GM13976 (cell line): ENCODE measurements at regions not wholly inside any gene's neighbourhood (a gene's known extent, or its start where the extent isn't known, plus 50 kb on each side); places are given as distances from the start of the nearest gene placed in this dataset.
"Not testable (repeated sequence)": the region's sequence is repeated elsewhere in the genome, so short reads cannot be mapped to it uniquely, and the experiment has no call there.

Experiments used
- DNase-seq: peaks from one replicate; pipeline ENCODE4 v3.0.0; 2012; ENCODE audit warnings: low spot score
- in situ Hi-C: fragments of 300-500 bp; cut with MboI; formaldehyde crosslinking; loops from one replicate; pipeline ENCODE4 v1.12.0; 2022; ENCODE audit warnings: low sequenced_read_pairs, mixed read lengths, inconsistent platforms; ENCODE audit not compliant: unreplicated experiment
- TF ChIP-seq, protein P1 (sequence below): IDR thresholded peaks from 2 replicates; pipeline ENCODE4 v1.5.1; 2012; ENCODE audit warnings: borderline replicate concordance, mild to moderate bottlenecking; ENCODE audit not compliant: insufficient read depth; ENCODE audit errors: extremely low read depth, missing control alignments, control extremely low read depth

DNA sequence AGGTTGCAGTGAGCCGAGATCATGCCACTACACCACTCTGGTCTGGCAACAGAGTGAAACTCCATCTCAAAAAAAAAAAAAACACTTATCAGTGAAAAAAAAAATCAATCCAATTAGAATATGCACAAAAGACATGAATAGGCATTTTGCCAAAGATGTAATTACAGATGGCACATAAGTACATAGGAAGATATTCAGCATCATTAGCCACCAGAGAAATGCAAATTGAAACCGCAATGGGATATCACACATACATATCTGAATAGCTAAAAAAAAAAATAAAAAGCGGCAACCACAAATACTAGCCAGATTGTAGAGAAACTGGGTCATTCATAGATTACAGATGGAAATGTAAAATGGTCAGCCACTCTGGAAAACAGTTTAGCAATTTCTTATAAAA, 1310.8 kb downstream of the XPNPEP1 start:
- DNase-seq: no peak
- TF ChIP-seq, protein P1, sequence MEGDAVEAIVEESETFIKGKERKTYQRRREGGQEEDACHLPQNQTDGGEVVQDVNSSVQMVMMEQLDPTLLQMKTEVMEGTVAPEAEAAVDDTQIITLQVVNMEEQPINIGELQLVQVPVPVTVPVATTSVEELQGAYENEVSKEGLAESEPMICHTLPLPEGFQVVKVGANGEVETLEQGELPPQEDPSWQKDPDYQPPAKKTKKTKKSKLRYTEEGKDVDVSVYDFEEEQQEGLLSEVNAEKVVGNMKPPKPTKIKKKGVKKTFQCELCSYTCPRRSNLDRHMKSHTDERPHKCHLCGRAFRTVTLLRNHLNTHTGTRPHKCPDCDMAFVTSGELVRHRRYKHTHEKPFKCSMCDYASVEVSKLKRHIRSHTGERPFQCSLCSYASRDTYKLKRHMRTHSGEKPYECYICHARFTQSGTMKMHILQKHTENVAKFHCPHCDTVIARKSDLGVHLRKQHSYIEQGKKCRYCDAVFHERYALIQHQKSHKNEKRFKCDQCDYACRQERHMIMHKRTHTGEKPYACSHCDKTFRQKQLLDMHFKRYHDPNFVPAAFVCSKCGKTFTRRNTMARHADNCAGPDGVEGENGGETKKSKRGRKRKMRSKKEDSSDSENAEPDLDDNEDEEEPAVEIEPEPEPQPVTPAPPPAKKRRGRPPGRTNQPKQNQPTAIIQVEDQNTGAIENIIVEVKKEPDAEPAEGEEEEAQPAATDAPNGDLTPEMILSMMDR: no peak
- in situ Hi-C loops: no loop called here

DNA sequence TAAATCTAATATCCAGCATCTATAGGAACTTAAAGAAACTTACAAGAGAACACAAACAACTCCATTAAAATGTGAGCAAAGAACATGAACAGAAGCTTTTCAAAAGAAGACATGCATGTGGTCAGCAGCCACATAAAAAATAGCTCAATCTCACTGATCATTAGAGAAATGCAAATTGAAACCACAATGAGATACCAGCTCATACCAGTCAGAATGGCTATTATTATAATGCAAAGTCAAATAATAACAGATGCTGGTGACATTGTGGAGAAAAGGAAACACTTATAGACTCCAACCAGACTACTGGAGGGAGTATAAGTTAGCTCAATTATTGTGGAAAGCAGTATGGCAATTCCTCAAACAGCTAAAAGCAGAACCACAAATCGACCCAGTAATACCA, 1314.5 kb downstream of the XPNPEP1 start:
- in situ Hi-C loops: no loop called here
- TF ChIP-seq, protein P1: no peak
- DNase-seq: no peak

- no peak for DNase-seq
- TF ChIP-seq, protein P1: no peak
- in situ Hi-C loops: no loop called here
These were observed 1321.5 kb downstream of the XPNPEP1 start for GRCh38 chr10:108601851-108602250.

- DNase-seq, in situ Hi-C loops: not testable (repeated sequence)
These were observed 1322.8 kb downstream of the XPNPEP1 start for GRCh38 chr10:108600511-108600910.

DNA sequence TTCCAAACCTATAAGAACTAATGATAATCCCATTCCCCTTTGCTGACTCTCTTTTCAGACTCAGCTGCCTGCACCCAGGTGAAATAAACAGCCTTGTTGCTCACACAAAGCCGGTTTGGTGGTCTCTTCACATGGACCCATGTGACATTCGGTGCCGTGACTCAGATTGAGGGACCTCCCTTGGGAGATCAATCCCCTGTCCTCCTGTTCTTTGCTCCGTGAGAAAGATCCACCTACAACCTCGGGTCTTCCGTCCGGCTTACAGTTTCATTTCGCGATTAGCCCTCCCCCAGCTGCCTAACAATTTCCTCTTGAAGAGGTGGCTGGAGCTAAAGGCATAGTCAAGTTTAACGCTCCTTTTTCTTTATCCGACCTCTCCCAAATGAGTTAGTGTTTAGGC, 1324.0 kb downstream of the XPNPEP1 start:
- DNase-seq, in situ Hi-C loops: not testable (repeated sequence)

GRCh38 chr10:108598831-108599230, 1324.5 kb downstream of the XPNPEP1 start:
- DNase-seq: no peak
- in situ Hi-C loops: no loop called here
- TF ChIP-seq, protein P1: no peak

- in situ Hi-C loops: no loop called here
- no peak for DNase-seq
- TF ChIP-seq, protein P1: no peak
These were observed 1325.0 kb downstream of the XPNPEP1 start for GRCh38 chr10:108598320-108598695.

- no peak for DNase-seq
- TF ChIP-seq, protein P1: no peak
- in situ Hi-C loops: no loop called here
These were observed 1325.5 kb downstream of the XPNPEP1 start for GRCh38 chr10:108597657-108598319.
